ENCODE measurements at regions not wholly inside any gene's neighbourhood (a gene's known extent, or its start where the extent isn't known, plus 50 kb on each side); places are given as distances from the start of the nearest gene placed in this dataset.

DNA sequence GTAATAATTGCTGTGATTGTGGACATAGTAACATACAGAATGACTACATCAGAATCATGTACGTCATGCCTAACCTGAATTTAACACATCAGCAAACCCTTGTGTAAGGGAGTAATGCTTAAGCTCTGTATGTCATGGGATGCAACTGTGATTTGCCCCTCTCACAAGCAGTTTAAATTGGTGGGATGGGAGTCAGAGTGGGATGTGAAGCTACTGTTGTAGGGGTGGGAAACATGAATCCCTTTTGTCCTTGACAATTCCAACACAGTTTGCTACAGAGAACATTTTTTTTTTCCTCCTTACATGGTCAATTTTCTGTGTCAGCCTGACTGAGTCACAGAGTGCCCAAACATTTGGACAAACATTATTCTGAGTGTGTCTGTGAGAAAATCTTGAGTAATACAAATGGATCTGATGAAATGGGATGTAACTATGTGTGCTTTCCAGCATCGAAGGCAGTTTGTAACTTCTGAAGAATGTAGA, 392.8 kb downstream of the GPM6A start:
- Histone ChIP-seq H3K4me1 (peaks cover 43% of the 10 kb centered on the region), H3K4me3 (no peak overlapping the region), H3K4me2 (peak overlapping the region; percentile 55), H3K9me3 (peaks cover 18% of the 10 kb centered on the region), H3K27ac (peak overlapping the region; percentile 85 to 96)
- ChIA-PET POLR2A (no interaction called here), CTCF (interaction anchor here (1.9 kb wide), 1 partner anchor 117 kb away, joined by 8 read pairs; no protein-coding TSS in a partner anchor)
- FAIRE-seq (peak; percentile 74), ATAC-seq (peak; percentile 89 to 95), DNase-seq (ENCODE audit: low read depth in 1 of 2, low spot score in 1 of 2) (peak; percentile 31 to 93)
- 4% methylated on average over 2 of the region's 2 CpGs for WGBS (ENCODE audit: missing lambda C conversion rate)
- TF ChIP-seq FOSB (CRISPR knock-in tag; IDR thresholded peaks at IDR 0.05) (no peak), HDAC2 (IDR thresholded peaks at IDR 0.05) (no peak), FOXS1 (CRISPR knock-in tag; IDR thresholded peaks at IDR 0.05) (no peak), ELK1 (IDR thresholded peaks at IDR 0.05; ENCODE audit: low read depth, low read length) (no peak), JUN (IDR thresholded peaks at IDR 0.05) (peak; percentile 86 to 93), KDM5A (IDR thresholded peaks at IDR 0.05) (no peak), POLR2AphosphoS2 (conservative IDR thresholded peaks at IDR 0.05; ENCODE audit: low read length) (no peak), ZFP36 (IDR thresholded peaks at IDR 0.05; ENCODE audit: borderline replicate concordance, partially characterized antibody) (no peak), CEBPB (IDR thresholded peaks at IDR 0.05) (peak; percentile 91 to 92), RNF2 (IDR thresholded peaks at IDR 0.05; ENCODE audit: borderline replicate concordance, low read depth) (no peak), CBX2 (IDR thresholded peaks at IDR 0.05; ENCODE audit: borderline replicate concordance, low read depth) (no peak), MAZ (IDR thresholded peaks at IDR 0.05; ENCODE audit: borderline replicate concordance, low read depth, low read length) (no peak), ZC3H11A (IDR thresholded peaks at IDR 0.05) (no peak), CHD2 (IDR thresholded peaks at IDR 0.05; ENCODE audit: low read length, partially characterized antibody) (no peak), ATOH8 (CRISPR knock-in tag; IDR thresholded peaks at IDR 0.05; ENCODE audit: low read depth) (no peak), NR3C1 (IDR thresholded peaks at IDR 0.05) (no peak), CBX8 (IDR thresholded peaks at IDR 0.05) (no peak), CHD4 (IDR thresholded peaks at IDR 0.05; ENCODE audit: borderline replicate concordance) (no peak), EHMT2 (IDR thresholded peaks at IDR 0.05; ENCODE audit: low read depth) (no peak), HOXB13 (CRISPR knock-in tag; IDR thresholded peaks at IDR 0.05; ENCODE audit: low read depth) (no peak), MYC (IDR thresholded peaks at IDR 0.05; ENCODE audit: borderline replicate concordance, low read length) (no peak), EHF (CRISPR knock-in tag; IDR thresholded peaks at IDR 0.05) (no peak), ZSCAN20 (CRISPR knock-in tag; IDR thresholded peaks at IDR 0.05) (no peak), HOXB5 (CRISPR knock-in tag; IDR thresholded peaks at IDR 0.05) (no peak), RFX5 (IDR thresholded peaks at IDR 0.05) (no peak), PHF8 (IDR thresholded peaks at IDR 0.05; ENCODE audit: borderline replicate concordance, low read depth) (no peak), NFE2L2 (conservative IDR thresholded peaks at IDR 0.05; ENCODE audit: low read length) (no peak), RAD21 (conservative IDR thresholded peaks at IDR 0.05 in 1 of 2, IDR thresholded peaks at IDR 0.05 in 1 of 2) (peak; percentile 9 to 66; a peak in 4 of 5 replicates), SMC3 (IDR thresholded peaks at IDR 0.05) (peak; percentile 45), MAFK (IDR thresholded peaks at IDR 0.05; ENCODE audit: partially characterized antibody) (peak; percentile 78), TP53 (CRISPR knock-in tag; IDR thresholded peaks at IDR 0.05) (no peak), NPAS2 (CRISPR knock-in tag; IDR thresholded peaks at IDR 0.05; ENCODE audit: borderline replicate concordance) (no peak), JUNB (IDR thresholded peaks at IDR 0.05) (peak; percentile 95), SREBF2 (IDR thresholded peaks at IDR 0.05) (no peak), EP300 (IDR thresholded peaks at IDR 0.05) (peak; percentile 91 to 94; a peak in 4 of 5 replicates)
- TF ChIP-seq, protein P1, sequence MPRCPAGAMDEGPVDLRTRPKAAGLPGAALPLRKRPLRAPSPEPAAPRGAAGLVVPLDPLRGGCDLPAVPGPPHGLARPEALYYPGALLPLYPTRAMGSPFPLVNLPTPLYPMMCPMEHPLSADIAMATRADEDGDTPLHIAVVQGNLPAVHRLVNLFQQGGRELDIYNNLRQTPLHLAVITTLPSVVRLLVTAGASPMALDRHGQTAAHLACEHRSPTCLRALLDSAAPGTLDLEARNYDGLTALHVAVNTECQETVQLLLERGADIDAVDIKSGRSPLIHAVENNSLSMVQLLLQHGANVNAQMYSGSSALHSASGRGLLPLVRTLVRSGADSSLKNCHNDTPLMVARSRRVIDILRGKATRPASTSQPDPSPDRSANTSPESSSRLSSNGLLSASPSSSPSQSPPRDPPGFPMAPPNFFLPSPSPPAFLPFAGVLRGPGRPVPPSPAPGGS (IDR thresholded peaks at IDR 0.05), result peak; percentile 91; the same call in 1 of the 3 replicates
- TF ChIP-seq, protein P2, sequence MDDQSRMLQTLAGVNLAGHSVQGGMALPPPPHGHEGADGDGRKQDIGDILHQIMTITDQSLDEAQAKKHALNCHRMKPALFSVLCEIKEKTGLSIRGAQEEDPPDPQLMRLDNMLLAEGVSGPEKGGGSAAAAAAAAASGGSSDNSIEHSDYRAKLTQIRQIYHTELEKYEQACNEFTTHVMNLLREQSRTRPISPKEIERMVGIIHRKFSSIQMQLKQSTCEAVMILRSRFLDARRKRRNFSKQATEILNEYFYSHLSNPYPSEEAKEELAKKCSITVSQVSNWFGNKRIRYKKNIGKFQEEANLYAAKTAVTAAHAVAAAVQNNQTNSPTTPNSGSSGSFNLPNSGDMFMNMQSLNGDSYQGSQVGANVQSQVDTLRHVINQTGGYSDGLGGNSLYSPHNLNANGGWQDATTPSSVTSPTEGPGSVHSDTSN (IDR thresholded peaks at IDR 0.05), result 0 out of 2 replicates have a peak, but pooled peaks have one; percentile 42
- TF ChIP-seq, protein P3, sequence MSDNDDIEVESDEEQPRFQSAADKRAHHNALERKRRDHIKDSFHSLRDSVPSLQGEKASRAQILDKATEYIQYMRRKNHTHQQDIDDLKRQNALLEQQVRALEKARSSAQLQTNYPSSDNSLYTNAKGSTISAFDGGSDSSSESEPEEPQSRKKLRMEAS (IDR thresholded peaks at IDR 0.05), result no peak; the same call in 1 of the 2 replicates
- TF ChIP-seq, protein P4, sequence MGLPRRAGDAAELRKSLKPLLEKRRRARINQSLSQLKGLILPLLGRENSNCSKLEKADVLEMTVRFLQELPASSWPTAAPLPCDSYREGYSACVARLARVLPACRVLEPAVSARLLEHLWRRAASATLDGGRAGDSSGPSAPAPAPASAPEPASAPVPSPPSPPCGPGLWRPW (IDR thresholded peaks at IDR 0.05), result peak; percentile 86
- TF ChIP-seq, protein P5, sequence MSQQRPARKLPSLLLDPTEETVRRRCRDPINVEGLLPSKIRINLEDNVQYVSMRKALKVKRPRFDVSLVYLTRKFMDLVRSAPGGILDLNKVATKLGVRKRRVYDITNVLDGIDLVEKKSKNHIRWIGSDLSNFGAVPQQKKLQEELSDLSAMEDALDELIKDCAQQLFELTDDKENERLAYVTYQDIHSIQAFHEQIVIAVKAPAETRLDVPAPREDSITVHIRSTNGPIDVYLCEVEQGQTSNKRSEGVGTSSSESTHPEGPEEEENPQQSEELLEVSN (IDR thresholded peaks at IDR 0.05; ENCODE audit: borderline replicate concordance, low read depth), result no peak
